ENCODE measurements at regions not wholly inside any gene's neighbourhood (a gene's known extent, or its start where the extent isn't known, plus 50 kb on each side); places are given as distances from the start of the nearest gene placed in this dataset.

- no peak for DNase-seq
Measured at GRCh38 chr6:45791211-45792168, 224.2 kb downstream of the CLIC5 start.

- no peak for DNase-seq
Measured at GRCh38 chr6:45789238-45789637, 226.4 kb downstream of the CLIC5 start.

GRCh38 chr6:45787384-45787783 lies 228.3 kb downstream of the CLIC5 start:
- DNase-seq: no peak

GRCh38 chr6:45786355-45786781 lies 229.3 kb downstream of the CLIC5 start:
- peak in 2 of 3 experiments; percentile 75 to 96 for DNase-seq

GRCh38 chr6:45784250-45784649 lies 231.4 kb downstream of the CLIC5 start:
- no peak for DNase-seq

GRCh38 chr6:45783716-45784115 lies 231.9 kb downstream of the CLIC5 start:
- DNase-seq: no peak

- no peak for DNase-seq
Measured at GRCh38 chr6:45781890-45782289, 233.8 kb downstream of the CLIC5 start.

- DNase-seq: no peak
Measured at GRCh38 chr6:45780523-45780922, 235.1 kb downstream of the CLIC5 start.

- DNase-seq: no peak
Measured at GRCh38 chr6:45775026-45775697, 240.5 kb downstream of the CLIC5 start.

GRCh38 chr6:45773906-45774305 lies 241.8 kb downstream of the CLIC5 start:
- DNase-seq: no peak

GRCh38 chr6:45772886-45773495 lies 242.7 kb downstream of the CLIC5 start:
- peak in 1 of 3 experiments; percentile 6 for DNase-seq

GRCh38 chr6:45772051-45772450 lies 243.6 kb downstream of the CLIC5 start:
- no peak for DNase-seq

- no peak for DNase-seq
Measured at GRCh38 chr6:45763281-45763680, 252.4 kb downstream of the CLIC5 start.

- DNase-seq: no peak
Measured at GRCh38 chr6:45759472-45759810, 256.2 kb downstream of the CLIC5 start.

GRCh38 chr6:45758787-45759471 lies 256.7 kb downstream of the CLIC5 start:
- DNase-seq: no peak

GRCh38 chr6:45757443-45758130 lies 258.1 kb downstream of the CLIC5 start:
- no peak for DNase-seq

- no peak for DNase-seq
Measured at GRCh38 chr6:45756606-45757005, 259.1 kb downstream of the CLIC5 start.

GRCh38 chr6:45754432-45754831 lies 261.2 kb downstream of the CLIC5 start:
- no peak for DNase-seq

- no peak for DNase-seq
Measured at GRCh38 chr6:45746046-45746445, 269.6 kb downstream of the CLIC5 start.

GRCh38 chr6:45743028-45743615 lies 272.5 kb downstream of the CLIC5 start:
- DNase-seq: no peak

GRCh38 chr6:45742591-45742990 lies 273.1 kb downstream of the CLIC5 start:
- no peak for DNase-seq

Data from NCI-H1417 (cell line).